Heart left ventricle (tissue), 13 donors: ENCODE measurements at regions not wholly inside any gene's neighbourhood (a gene's known extent, or its start where the extent isn't known, plus 50 kb on each side); places are given as distances from the start of the nearest gene placed in this dataset.
"Not testable (repeated sequence)": the region's sequence is repeated elsewhere in the genome, so short reads cannot be mapped to it uniquely, and the experiment has no call there.

ENCODE experiments used
- POLR2A ChIP-seq, 2 donors: fragments of 450-650 bp; IDR thresholded peaks; one replicate each; pipeline ENCODE4 v1.6.1; 2017; ENCODE audit warnings: antibody characterized with exemption in 2 of 2, mild to moderate bottlenecking in 2 of 2, moderate library complexity in 2 of 2
- TF ChIP-seq, protein P1 (sequence below), 12 donors: fragments of 200-600 bp; sonication (generic) in 4 of 12; IDR thresholded peaks; one replicate each; pipeline versions ENCODE4 v1.5.0 to v1.8.0; 2018 to 2022; ENCODE audit warnings: antibody characterized with exemption in 12 of 12, mild to moderate bottlenecking in 5 of 12
- donor health status: ischemic (EF 13 %, LVEDD 7.1; RV severe dilation, severe dysfunction).
- donor health status: DM: no; HTN: yes; CAD: no.
- donor health status: DM: no; HTN: no; CAD: no.
- donor health status: ischemic (EF 25% LVEDD 6.9; RV normal size, moderate dysfunction).
- donor health status: ischemic (EF 25% LVEDD 5.7; RV mildly dilated, moderate dysfunction).
- donor health status: ischemic (EF 35%, LVEDD 5.7; RV mildly dilated, moderate dysfunction).
- donor health status: nonischemic (EF 11% LVEDD 7.7; RV severe dilation, severe dysfunction).
- donor health status: DM: yes; HTN: yes; CAD: no.
- donor health status: PGD.
- donor health status: ischemic (EF 29% LVEDD 5.4; RV normal size, mild dysfunction).
- donor health status: nonischemic (EF 23%, LVEDD 6.1; RV moderate dilation, normal function).

DNA sequence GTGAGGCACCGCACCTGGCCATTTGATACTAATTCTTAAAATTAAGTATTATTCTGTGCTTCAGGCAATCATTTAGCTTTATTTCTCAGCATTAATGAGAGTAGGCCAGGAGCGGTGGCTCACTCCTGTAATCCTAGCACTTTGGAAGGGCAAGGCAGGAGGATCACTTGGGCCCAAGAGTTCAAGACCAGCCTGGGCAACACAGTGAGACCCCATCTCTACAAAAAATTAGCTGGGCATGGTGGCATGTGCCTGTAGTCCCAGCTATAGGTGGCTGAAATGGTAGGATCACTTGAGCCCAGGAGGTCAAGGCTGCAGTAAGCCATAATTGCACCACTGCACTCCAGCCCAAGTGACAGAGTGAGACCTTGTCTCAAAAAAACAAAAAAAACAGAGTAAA, 195.3 kb upstream of the SEMA6A start:
- TF ChIP-seq, protein P1, sequence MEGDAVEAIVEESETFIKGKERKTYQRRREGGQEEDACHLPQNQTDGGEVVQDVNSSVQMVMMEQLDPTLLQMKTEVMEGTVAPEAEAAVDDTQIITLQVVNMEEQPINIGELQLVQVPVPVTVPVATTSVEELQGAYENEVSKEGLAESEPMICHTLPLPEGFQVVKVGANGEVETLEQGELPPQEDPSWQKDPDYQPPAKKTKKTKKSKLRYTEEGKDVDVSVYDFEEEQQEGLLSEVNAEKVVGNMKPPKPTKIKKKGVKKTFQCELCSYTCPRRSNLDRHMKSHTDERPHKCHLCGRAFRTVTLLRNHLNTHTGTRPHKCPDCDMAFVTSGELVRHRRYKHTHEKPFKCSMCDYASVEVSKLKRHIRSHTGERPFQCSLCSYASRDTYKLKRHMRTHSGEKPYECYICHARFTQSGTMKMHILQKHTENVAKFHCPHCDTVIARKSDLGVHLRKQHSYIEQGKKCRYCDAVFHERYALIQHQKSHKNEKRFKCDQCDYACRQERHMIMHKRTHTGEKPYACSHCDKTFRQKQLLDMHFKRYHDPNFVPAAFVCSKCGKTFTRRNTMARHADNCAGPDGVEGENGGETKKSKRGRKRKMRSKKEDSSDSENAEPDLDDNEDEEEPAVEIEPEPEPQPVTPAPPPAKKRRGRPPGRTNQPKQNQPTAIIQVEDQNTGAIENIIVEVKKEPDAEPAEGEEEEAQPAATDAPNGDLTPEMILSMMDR (IDR thresholded peaks at IDR 0.05), result not testable (repeated sequence)
- not testable (repeated sequence) for TF ChIP-seq POLR2A (IDR thresholded peaks at IDR 0.05)
